Stimulated activated CD4-positive, alpha-beta T cell treated with anti-CD3 and anti-CD28 coated beads, TNF-alpha, amount 100 ng/mL, for 48 hours (primary cell): ENCODE measurements at regions not wholly inside any gene's neighbourhood (a gene's known extent, or its start where the extent isn't known, plus 50 kb on each side); places are given as distances from the start of the nearest gene placed in this dataset.
"Not testable (repeated sequence)": the region's sequence is repeated elsewhere in the genome, so short reads cannot be mapped to it uniquely, and the experiment has no call there.

Experiments used
- DNase-seq, 3 donors: peaks; one replicate each; pipeline ENCODE4 v3.0.0-alpha.2; 2020; ENCODE audit warnings: low read depth in 3 of 3

- no peak for DNase-seq
Observed at GRCh38 chr5:66413931-66414330, 182.3 kb upstream of the MAST4 start.

- no peak for DNase-seq
Observed at GRCh38 chr5:66415208-66415607, 181.0 kb upstream of the MAST4 start.

GRCh38 chr5:66416698-66417097, 179.5 kb upstream of the MAST4 start:
- DNase-seq, result no peak

- DNase-seq, result no peak
Observed at GRCh38 chr5:66417781-66418180, 178.4 kb upstream of the MAST4 start.

- no peak for DNase-seq
Observed at GRCh38 chr5:66423484-66423883, 172.7 kb upstream of the MAST4 start.

GRCh38 chr5:66425842-66426241, 170.4 kb upstream of the MAST4 start:
- no peak for DNase-seq

- DNase-seq, result no peak
Observed at GRCh38 chr5:66426259-66427138, 169.7 kb upstream of the MAST4 start.

GRCh38 chr5:66427139-66427442, 169.1 kb upstream of the MAST4 start:
- DNase-seq, result no peak

- no peak for DNase-seq
Observed at GRCh38 chr5:66436721-66437120, 159.5 kb upstream of the MAST4 start.

GRCh38 chr5:66438087-66438486, 158.1 kb upstream of the MAST4 start:
- no peak for DNase-seq

GRCh38 chr5:66438696-66439095, 157.5 kb upstream of the MAST4 start:
- DNase-seq, result no peak

- peak; percentile 3 to 25 (median 3) for DNase-seq
Observed at GRCh38 chr5:66440202-66440680, 156.0 kb upstream of the MAST4 start.

GRCh38 chr5:66441351-66441750, 154.8 kb upstream of the MAST4 start:
- DNase-seq, result no peak

- no peak for DNase-seq
Observed at GRCh38 chr5:66442951-66443445, 153.2 kb upstream of the MAST4 start.

GRCh38 chr5:66443462-66444130, 152.6 kb upstream of the MAST4 start:
- DNase-seq, result no peak

GRCh38 chr5:66448070-66448469, 148.1 kb upstream of the MAST4 start:
- not testable (repeated sequence) for DNase-seq

GRCh38 chr5:66450237-66450636, 146.0 kb upstream of the MAST4 start:
- no peak for DNase-seq

- DNase-seq, result no peak
Observed at GRCh38 chr5:66450988-66451387, 145.2 kb upstream of the MAST4 start.

GRCh38 chr5:66452109-66452508, 144.1 kb upstream of the MAST4 start:
- no peak for DNase-seq

GRCh38 chr5:66454186-66455078, 141.8 kb upstream of the MAST4 start:
- no peak for DNase-seq

- DNase-seq, result no peak
Observed at GRCh38 chr5:66459728-66460127, 136.5 kb upstream of the MAST4 start.

GRCh38 chr5:66467564-66467963, 128.6 kb upstream of the MAST4 start:
- no peak for DNase-seq
